ENCODE measurements at regions not wholly inside any gene's neighbourhood (a gene's known extent, or its start where the extent isn't known, plus 50 kb on each side); places are given as distances from the start of the nearest gene placed in this dataset.

GRCh38 chr9:18075253-18075952, 398.6 kb upstream of the ADAMTSL1 start:
- DNase-seq: no peak

- DNase-seq: peak; percentile 12
Observed at GRCh38 chr9:18077941-18078678, 395.8 kb upstream of the ADAMTSL1 start.

- DNase-seq: no peak
Observed at GRCh38 chr9:18092138-18092537, 381.8 kb upstream of the ADAMTSL1 start.

- DNase-seq: no peak
Observed at GRCh38 chr9:18106006-18106560, 367.9 kb upstream of the ADAMTSL1 start.

- DNase-seq: no peak
Observed at GRCh38 chr9:18109675-18110074, 364.3 kb upstream of the ADAMTSL1 start.

- DNase-seq: no peak
Observed at GRCh38 chr9:18111146-18111545, 362.8 kb upstream of the ADAMTSL1 start.

GRCh38 chr9:18114559-18115475, 359.1 kb upstream of the ADAMTSL1 start:
- DNase-seq: peak; percentile 34

- no peak for DNase-seq
Observed at GRCh38 chr9:18118268-18118667, 355.7 kb upstream of the ADAMTSL1 start.

- peak; percentile 63 for DNase-seq
Observed at GRCh38 chr9:18122171-18122570, 351.8 kb upstream of the ADAMTSL1 start.

GRCh38 chr9:18124760-18125159, 349.2 kb upstream of the ADAMTSL1 start:
- peak; percentile 35 for DNase-seq

GRCh38 chr9:18126831-18127498, 347.0 kb upstream of the ADAMTSL1 start:
- no peak for DNase-seq

- no peak for DNase-seq
Observed at GRCh38 chr9:18127499-18127875, 346.5 kb upstream of the ADAMTSL1 start.

- no peak for DNase-seq
Observed at GRCh38 chr9:18129809-18130334, 344.1 kb upstream of the ADAMTSL1 start.

GRCh38 chr9:18136354-18136994, 337.5 kb upstream of the ADAMTSL1 start:
- DNase-seq: no peak

- no peak for DNase-seq
Observed at GRCh38 chr9:18137815-18138214, 336.1 kb upstream of the ADAMTSL1 start.

- DNase-seq: no peak
Observed at GRCh38 chr9:18138656-18139055, 335.3 kb upstream of the ADAMTSL1 start.

GRCh38 chr9:18141681-18142080, 332.3 kb upstream of the ADAMTSL1 start:
- no peak for DNase-seq

GRCh38 chr9:18143073-18143745, 330.7 kb upstream of the ADAMTSL1 start:
- no peak for DNase-seq

GRCh38 chr9:18146329-18146728, 327.6 kb upstream of the ADAMTSL1 start:
- no peak for DNase-seq

GRCh38 chr9:18149471-18150011, 324.4 kb upstream of the ADAMTSL1 start:
- no peak for DNase-seq

- DNase-seq: peak; percentile 2
Observed at GRCh38 chr9:18154661-18155060, 319.3 kb upstream of the ADAMTSL1 start.

Data from fibroblast of skin of abdomen (primary cell).